Type B pancreatic cell (in vitro differentiated cells): ENCODE measurements at regions not wholly inside any gene's neighbourhood (a gene's known extent, or its start where the extent isn't known, plus 50 kb on each side); places are given as distances from the start of the nearest gene placed in this dataset.
"Not testable (repeated sequence)": the region's sequence is repeated elsewhere in the genome, so short reads cannot be mapped to it uniquely, and the experiment has no call there.

ENCODE experiments used
- DNase-seq: peaks from one replicate; pipeline ENCODE4 v3.0.0; 2021; ENCODE audit warnings: mixed read lengths; ENCODE audit not compliant: unreplicated experiment; ENCODE audit errors: extremely low spot score
- H3K27ac Mint-ChIP-seq: 2 replicates; pipeline ENCODE4 v1.8.0; 2021; ENCODE audit warnings: mild to moderate bottlenecking, mixed read lengths
- H3K27me3 Mint-ChIP-seq: 2 replicates; pipeline ENCODE4 v1.8.0; 2021; ENCODE audit warnings: mixed read lengths
- H3K36me3 Mint-ChIP-seq: 2 replicates; pipeline ENCODE4 v1.8.0; 2021; ENCODE audit warnings: mixed read lengths
- H3K4me1 Mint-ChIP-seq: one replicate; pipeline ENCODE4 v1.8.0; 2021; ENCODE audit warnings: mixed read lengths; ENCODE audit not compliant: unreplicated experiment
- H3K4me3 Mint-ChIP-seq: 2 replicates; pipeline ENCODE4 v1.8.0; 2021; ENCODE audit warnings: mild to moderate bottlenecking, mixed read lengths
- H3K9me3 Mint-ChIP-seq: 2 replicates; pipeline ENCODE4 v1.8.0; 2021; ENCODE audit warnings: mixed read lengths
- CTCF ChIP-seq: fragments of 200-600 bp; sonication (generic); conservative IDR thresholded peaks from 2 replicates; pipeline ENCODE4 v1.5.0; 2021; ENCODE audit warnings: antibody characterized with exemption, mild to moderate bottlenecking

- H3K4me3 Mint-ChIP-seq: no peak overlapping the region
- H3K4me1 Mint-ChIP-seq: no peaks in the 10 kb centered on the region
- H3K27me3 Mint-ChIP-seq: peaks cover 7% of the 10 kb centered on the region
- no peak overlapping the region for H3K27ac Mint-ChIP-seq
- no peaks in the 10 kb centered on the region for H3K36me3 Mint-ChIP-seq
- DNase-seq: no peak
- no peak for TF ChIP-seq CTCF
- no peaks in the 10 kb centered on the region for H3K9me3 Mint-ChIP-seq
Observed at GRCh38 chr17:55930291-55930809, 179.5 kb downstream of the PCTP start.

- H3K9me3 Mint-ChIP-seq: no peaks in the 10 kb centered on the region
- no peak for DNase-seq
- no peak overlapping the region for H3K4me3 Mint-ChIP-seq
- H3K27ac Mint-ChIP-seq: no peak overlapping the region
- no peaks in the 10 kb centered on the region for H3K36me3 Mint-ChIP-seq
- H3K27me3 Mint-ChIP-seq: peaks cover 11% of the 10 kb centered on the region
- TF ChIP-seq CTCF: no peak
- H3K4me1 Mint-ChIP-seq: no peaks in the 10 kb centered on the region
Observed at GRCh38 chr17:55931446-55931845, 180.6 kb downstream of the PCTP start.

GRCh38 chr17:55932973-55933372, 182.1 kb downstream of the PCTP start:
- Mint-ChIP-seq H3K36me3 (no peaks in the 10 kb centered on the region), H3K27me3 (peaks cover 15% of the 10 kb centered on the region), H3K27ac (no peak overlapping the region), H3K4me1 (no peaks in the 10 kb centered on the region), H3K9me3 (no peaks in the 10 kb centered on the region), H3K4me3 (no peak overlapping the region)
- DNase-seq: no peak
- TF ChIP-seq CTCF: no peak

GRCh38 chr17:55939181-55939810, 188.4 kb downstream of the PCTP start:
- not testable (repeated sequence) for H3K4me3 Mint-ChIP-seq, H3K36me3 Mint-ChIP-seq, H3K4me1 Mint-ChIP-seq, H3K27ac Mint-ChIP-seq, DNase-seq
- peaks cover 21% of the 10 kb centered on the region for H3K27me3 Mint-ChIP-seq
- H3K9me3 Mint-ChIP-seq: peaks cover 11% of the 10 kb centered on the region

- Mint-ChIP-seq H3K27ac (no peak overlapping the region), H3K36me3 (no peaks in the 10 kb centered on the region)
Observed at GRCh38 chr17:55959756-55960155, 193.5 kb upstream of the ANKFN1 start.

GRCh38 chr17:55961386-55961785, 191.9 kb upstream of the ANKFN1 start:
- Mint-ChIP-seq H3K9me3 (no peaks in the 10 kb centered on the region), H3K27me3 (peaks cover 8% of the 10 kb centered on the region), H3K4me3 (no peak overlapping the region), H3K27ac (no peak overlapping the region), H3K36me3 (no peaks in the 10 kb centered on the region), H3K4me1 (no peaks in the 10 kb centered on the region)
- TF ChIP-seq CTCF: no peak
- DNase-seq: no peak

More at GRCh38 chr17:55959756-55960155, 193.5 kb upstream of the ANKFN1 start:
- Mint-ChIP-seq H3K9me3 (no peaks in the 10 kb centered on the region), H3K4me1 (no peaks in the 10 kb centered on the region), H3K27me3 (peaks cover 8% of the 10 kb centered on the region), H3K4me3 (no peak overlapping the region)
- DNase-seq: no peak
- no peak for TF ChIP-seq CTCF
